Calu3 (cell line): ENCODE measurements at regions not wholly inside any gene's neighbourhood (a gene's known extent, or its start where the extent isn't known, plus 50 kb on each side); places are given as distances from the start of the nearest gene placed in this dataset.

Experiments used
- BruUV-seq: library from RNA; stranded (reverse); fragments of 400-500 nt; replicated peaks from 2 replicates; lab custom pipeline; 2021; lab: Mats Ljungman, UMichigan
- CTCF ChIA-PET: fragments of 300-600 bp; sonication (Branson Sonifier 250); formaldehyde crosslinking; loops from one replicate; lab custom pipeline; 2022; ENCODE audit warnings: antibody characterized with exemption; lab: Charles Lee
- DNase-seq: peaks from one replicate; pipeline ENCODE4 v3.0.0; 2022
- H3K27ac Mint-ChIP-seq: one replicate; pipeline ENCODE4 v1.8.0; 2022; ENCODE audit warnings: mixed read lengths; ENCODE audit not compliant: unreplicated experiment
- H3K27me3 Mint-ChIP-seq: one replicate; pipeline ENCODE4 v1.8.0; 2022; ENCODE audit warnings: mixed read lengths; ENCODE audit not compliant: unreplicated experiment
- H3K36me3 Mint-ChIP-seq: one replicate; pipeline ENCODE4 v1.8.0; 2022; ENCODE audit warnings: mild to moderate bottlenecking, moderate library complexity, mixed read lengths; ENCODE audit not compliant: insufficient read depth, unreplicated experiment
- H3K4me1 Mint-ChIP-seq: one replicate; pipeline ENCODE4 v1.8.0; 2022; ENCODE audit warnings: mild to moderate bottlenecking, low read depth, mixed read lengths; ENCODE audit not compliant: unreplicated experiment
- H3K4me3 Mint-ChIP-seq: one replicate; pipeline ENCODE4 v1.8.0; 2022; ENCODE audit warnings: mild to moderate bottlenecking, low read depth, moderate library complexity, mixed read lengths; ENCODE audit not compliant: unreplicated experiment
- H3K9me3 Mint-ChIP-seq: one replicate; pipeline ENCODE4 v1.8.0; 2022; ENCODE audit warnings: low read depth, mixed read lengths; ENCODE audit not compliant: unreplicated experiment
- CTCF ChIP-seq: fragments of 200-600 bp; IDR thresholded peaks from one replicate; pipeline ENCODE4 v1.8.0; 2022; ENCODE audit warnings: antibody characterized with exemption; ENCODE audit not compliant: unreplicated experiment
- intact Hi-C: fragments of 100-400 bp; cut with micrococcal nuclease; formaldehyde crosslinking; loops from one replicate; pipeline ENCODE4 v1.10.0; 2022; ENCODE audit not compliant: unreplicated experiment

- CTCF ChIA-PET, result no interaction called here
- Mint-ChIP-seq H3K4me1 (peaks cover 8% of the 10 kb centered on the region), H3K9me3 (no peaks in the 10 kb centered on the region), H3K27ac (no peak overlapping the region), H3K27me3 (peaks cover 15% of the 10 kb centered on the region), H3K36me3 (no peaks in the 10 kb centered on the region), H3K4me3 (no peak overlapping the region)
- no peak for DNase-seq
- intact Hi-C loops, result no loop called here
- TF ChIP-seq CTCF, result no peak
- BruUV-seq, result no TSS peak
Measured at GRCh38 chr1:60895252-60895651, 187.1 kb upstream of the NFIA start.

GRCh38 chr1:60894741-60895140, 187.6 kb upstream of the NFIA start:
- no TSS peak for BruUV-seq
- no peak overlapping the region for H3K4me3 Mint-ChIP-seq
- H3K27ac Mint-ChIP-seq, result no peak overlapping the region
- H3K4me1 Mint-ChIP-seq, result peaks cover 8% of the 10 kb centered on the region
- no peak for TF ChIP-seq CTCF
- no peak for DNase-seq
- intact Hi-C loops, result no loop called here
- no peaks in the 10 kb centered on the region for H3K9me3 Mint-ChIP-seq
- no peaks in the 10 kb centered on the region for H3K36me3 Mint-ChIP-seq
- CTCF ChIA-PET, result no interaction called here
- peaks cover 17% of the 10 kb centered on the region for H3K27me3 Mint-ChIP-seq

GRCh38 chr1:60894130-60894529, 188.2 kb upstream of the NFIA start:
- TF ChIP-seq CTCF, result no peak
- no peak overlapping the region for H3K4me3 Mint-ChIP-seq
- no peak overlapping the region for H3K27ac Mint-ChIP-seq
- H3K27me3 Mint-ChIP-seq, result peaks cover 17% of the 10 kb centered on the region
- DNase-seq, result no peak
- H3K4me1 Mint-ChIP-seq, result peaks cover 8% of the 10 kb centered on the region
- no peaks in the 10 kb centered on the region for H3K36me3 Mint-ChIP-seq
- BruUV-seq, result no TSS peak
- CTCF ChIA-PET, result no interaction called here
- intact Hi-C loops, result no loop called here
- no peaks in the 10 kb centered on the region for H3K9me3 Mint-ChIP-seq

- no TSS peak for BruUV-seq
- no peak overlapping the region for H3K27ac Mint-ChIP-seq
- CTCF ChIA-PET, result interaction anchor here (0.6 to 0.7 kb wide), 2 partner anchors 333 to 560 kb away, joined by 3 to 4 read pairs; no protein-coding TSS in a partner anchor
- DNase-seq, result no peak
- no peaks in the 10 kb centered on the region for H3K9me3 Mint-ChIP-seq
- no peak for TF ChIP-seq CTCF
- H3K4me1 Mint-ChIP-seq, result peaks cover 4% of the 10 kb centered on the region
- no peaks in the 10 kb centered on the region for H3K36me3 Mint-ChIP-seq
- no peak overlapping the region for H3K4me3 Mint-ChIP-seq
- intact Hi-C loops, result no loop called here
- peaks cover 23% of the 10 kb centered on the region for H3K27me3 Mint-ChIP-seq
Measured at GRCh38 chr1:60893136-60893930, 189.0 kb upstream of the NFIA start.
